Small intestine (tissue), 7 donors: ENCODE measurements at regions not wholly inside any gene's neighbourhood (a gene's known extent, or its start where the extent isn't known, plus 50 kb on each side); places are given as distances from the start of the nearest gene placed in this dataset.

Experiments used
- DNase-seq, 2 donors: peaks; one replicate each; pipeline versions ENCODE4 v3.0.0 to v3.0.0-alpha.2; 2013
- FAIRE-seq: peaks from 2 replicates; lab custom pipeline; 2012; peaks lifted over from hg19 to GRCh38; lab: Jason Lieb, UNC
- H3K27ac ChIP-seq, 3 donors: one replicate each; pipeline ENCODE4 v1.5.1; 2013; ENCODE audit warnings: low read length in 2 of 3, mild to moderate bottlenecking in 2 of 3, control low read depth in 1 of 3, inconsistent platforms in 1 of 3, low read depth in 1 of 3, moderate library complexity in 1 of 3
- H3K27me3 ChIP-seq, 3 donors: one replicate each; pipeline ENCODE4 v1.6.1; 2013; ENCODE audit warnings: low read length in 3 of 3, inconsistent platforms in 1 of 3; ENCODE audit not compliant: control insufficient read depth in 3 of 3, insufficient read depth in 3 of 3
- H3K36me3 ChIP-seq, 3 donors: one replicate each; pipeline ENCODE4 v1.6.1; 2013; ENCODE audit warnings: low read length in 3 of 3, inconsistent platforms in 1 of 3, low read depth in 1 of 3, mild to moderate bottlenecking in 1 of 3, moderate library complexity in 1 of 3; ENCODE audit not compliant: control insufficient read depth in 3 of 3, insufficient read depth in 2 of 3
- H3K4me1 ChIP-seq, 3 donors: one replicate each; pipeline ENCODE4 v1.6.1; 2013; ENCODE audit warnings: low read length in 2 of 3, inconsistent platforms in 1 of 3, low read depth in 1 of 3, mild to moderate bottlenecking in 1 of 3, moderate library complexity in 1 of 3; ENCODE audit not compliant: control insufficient read depth in 3 of 3, insufficient read depth in 2 of 3
- H3K4me3 ChIP-seq, 3 donors: one replicate each; pipeline ENCODE4 v1.5.1; 2013; ENCODE audit warnings: low read length in 3 of 3, control low read depth in 1 of 3, inconsistent platforms in 1 of 3, low read depth in 1 of 3, mild to moderate bottlenecking in 1 of 3, moderate library complexity in 1 of 3
- H3K9me3 ChIP-seq, 2 donors: one replicate each; pipeline ENCODE4 v1.6.1; 2013; ENCODE audit warnings: low read depth in 1 of 2, low read length in 1 of 2; ENCODE audit not compliant: control insufficient read depth in 2 of 2, insufficient read depth in 1 of 2
- WGBS, 3 donors: extraction: QIAGEN DNeasy Blood & Tissue Kit; methylation state at CpG; one replicate each; pipeline ENCODE4 v1.1.7; 2013; 5-methylcytosine and 5-hydroxymethylcytosine counted together
- donor health status: healthy with polysubstance abuse.
- donor health status: control.
- donor health status: control.
- donor health status: Bipolar disorder and iron deficiency.
- donor health status: healthy.

DNA sequence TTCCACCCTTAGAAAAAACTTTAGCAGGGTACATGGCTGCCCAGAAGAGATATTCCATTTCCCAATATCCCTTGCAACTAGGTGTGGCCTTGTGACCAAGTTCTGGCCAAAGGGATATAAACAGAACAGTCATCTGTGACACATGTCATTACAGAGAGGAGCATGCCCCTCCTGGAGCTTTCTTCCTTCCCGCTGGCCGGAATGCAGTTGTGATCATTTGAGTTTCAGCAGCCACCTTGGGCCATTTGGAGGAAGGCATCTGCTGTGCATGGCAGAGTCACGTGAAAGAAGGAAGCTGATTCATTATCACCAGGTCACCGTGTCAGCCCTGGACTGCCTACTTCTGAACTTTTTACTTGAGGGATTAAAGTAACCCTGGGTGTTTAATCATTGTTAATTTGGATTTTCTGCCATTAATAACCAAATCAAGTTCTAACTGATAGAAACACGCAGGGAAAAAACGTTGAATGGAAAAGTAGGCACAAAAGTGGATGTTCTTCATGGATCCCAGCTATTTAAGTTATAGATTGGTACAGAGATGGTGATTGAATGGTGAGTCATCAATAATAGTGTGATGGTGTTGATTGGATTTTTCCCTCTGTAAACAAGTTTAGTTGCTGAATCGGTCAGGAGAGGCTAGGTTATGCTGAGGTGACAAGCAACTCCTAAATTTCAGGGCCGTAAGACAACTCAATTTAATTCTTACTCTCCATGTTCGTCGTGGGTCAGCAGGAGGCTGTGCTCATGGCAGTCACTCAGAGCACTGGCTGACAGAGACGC is 80.7 kb upstream of the CCDC167 start:
- Histone ChIP-seq H3K27ac (no peak overlapping the region), H3K27me3 (no peaks in the 10 kb centered on the region), H3K9me3 (no peaks in the 10 kb centered on the region), H3K4me1 (no peaks in the 10 kb centered on the region), H3K4me3 (no peak overlapping the region), H3K36me3 (no peaks in the 10 kb centered on the region)
- DNase-seq = no peak
- WGBS, 3 donors = 73 to 80% (median 74%) methylated on average over 11 of the region's 11 CpGs
- no peak for FAIRE-seq

GRCh38 chr6:37579444-37580067 is 79.9 kb upstream of the CCDC167 start:
- FAIRE-seq (no peak), DNase-seq (no peak)
- peaks cover 0 to 3% (median 0%) of the 10 kb centered on the region in 3 donors for H3K27me3 ChIP-seq
- WGBS, 3 donors = 69 to 86% (median 80%) methylated on average over 7 of the region's 7 CpGs
- H3K36me3 ChIP-seq = no peaks in the 10 kb centered on the region
- no peak overlapping the region for H3K27ac ChIP-seq
- no peak overlapping the region for H3K4me3 ChIP-seq
- no peaks in the 10 kb centered on the region for H3K9me3 ChIP-seq
- H3K4me1 ChIP-seq = no peaks in the 10 kb centered on the region

DNA sequence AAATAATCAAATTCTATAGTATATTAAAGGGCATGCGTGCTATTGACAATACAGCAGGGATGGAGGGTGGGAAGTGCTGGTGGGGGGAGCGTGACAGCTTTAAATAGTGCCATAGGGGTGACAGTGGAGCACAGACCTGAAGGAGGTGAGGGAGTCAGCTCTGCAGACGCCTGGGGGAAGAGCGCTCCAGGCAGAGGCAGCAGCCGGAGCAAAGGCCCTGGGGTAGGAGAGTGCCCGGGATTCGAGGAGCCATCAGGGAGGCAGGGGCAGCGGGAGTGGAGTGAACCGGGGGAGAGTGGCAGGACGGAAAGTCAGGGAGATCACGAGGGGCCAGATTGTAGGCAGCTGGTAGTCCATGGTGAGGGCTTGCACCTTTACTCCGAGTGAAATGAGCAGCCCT is 78.4 kb upstream of the CCDC167 start:
- Histone ChIP-seq H3K27ac (no peak overlapping the region), H3K36me3 (no peaks in the 10 kb centered on the region), H3K9me3 (no peaks in the 10 kb centered on the region), H3K4me1 (no peaks in the 10 kb centered on the region), H3K4me3 (no peak overlapping the region), H3K27me3 (peaks cover 0 to 3% (median 0%) of the 10 kb centered on the region in 3 donors)
- no peak for FAIRE-seq
- WGBS, 3 donors = 90 to 91% (median 91%) methylated on average over 11 to 12 of the region's 12 CpGs
- no peak for DNase-seq

DNA sequence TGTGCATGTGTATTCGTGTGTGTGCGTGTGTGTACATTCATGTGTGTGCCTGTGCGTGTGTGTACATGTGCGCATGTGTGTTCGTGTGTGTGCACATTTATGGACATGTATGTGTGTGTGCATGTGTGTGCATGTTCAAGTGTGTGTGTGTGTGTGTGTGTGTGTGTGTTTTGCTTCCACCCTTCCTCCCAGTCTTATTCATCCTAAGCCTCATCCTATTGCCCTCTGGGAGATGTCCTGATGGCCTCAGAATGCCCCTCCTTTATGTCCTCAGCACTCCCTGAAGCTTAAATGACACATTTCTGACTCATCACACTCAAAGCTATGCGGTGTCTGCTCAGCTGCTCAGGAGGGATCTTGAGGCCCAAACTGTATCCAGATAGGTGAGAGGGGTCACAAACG is 76.6 kb upstream of the CCDC167 start:
- Histone ChIP-seq H3K4me1 (no peaks in the 10 kb centered on the region), H3K27me3 (peaks cover 0 to 13% (median 0%) of the 10 kb centered on the region in 3 donors), H3K4me3 (no peak overlapping the region), H3K9me3 (no peaks in the 10 kb centered on the region), H3K27ac (no peak overlapping the region), H3K36me3 (no peaks in the 10 kb centered on the region)
- 75 to 80% (median 78%) methylated on average over 7 of the region's 7 CpGs for WGBS, 3 donors
- FAIRE-seq = no peak
- no peak for DNase-seq

DNA sequence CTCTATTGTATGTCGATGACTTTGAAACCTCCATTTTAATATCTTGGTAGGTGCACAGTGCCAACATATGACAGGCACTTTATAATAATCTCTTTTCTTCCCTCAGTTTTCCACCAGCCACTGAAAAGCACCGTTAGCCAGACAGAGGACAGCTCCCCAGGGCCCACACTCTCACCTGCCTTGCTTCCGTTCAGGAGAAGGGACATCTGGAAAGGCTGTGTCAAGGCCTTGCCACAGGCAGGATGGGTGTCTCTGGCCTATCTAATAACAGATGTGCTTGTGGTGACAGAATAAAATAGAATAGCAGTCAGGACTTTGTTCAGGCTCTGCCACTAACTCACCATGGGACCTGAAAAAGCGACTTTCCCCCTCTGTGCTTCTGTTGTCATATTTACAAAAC is 75.5 kb upstream of the CCDC167 start:
- Histone ChIP-seq H3K36me3 (no peaks in the 10 kb centered on the region), H3K27ac (no peak overlapping the region), H3K4me1 (no peaks in the 10 kb centered on the region), H3K4me3 (no peak overlapping the region), H3K9me3 (no peaks in the 10 kb centered on the region), H3K27me3 (peaks cover 0 to 24% (median 2%) of the 10 kb centered on the region in 3 donors)
- 74 to 83% (median 75%) methylated on average over 4 of the region's 4 CpGs for WGBS, 3 donors
- FAIRE-seq (no peak), DNase-seq (no peak)

DNA sequence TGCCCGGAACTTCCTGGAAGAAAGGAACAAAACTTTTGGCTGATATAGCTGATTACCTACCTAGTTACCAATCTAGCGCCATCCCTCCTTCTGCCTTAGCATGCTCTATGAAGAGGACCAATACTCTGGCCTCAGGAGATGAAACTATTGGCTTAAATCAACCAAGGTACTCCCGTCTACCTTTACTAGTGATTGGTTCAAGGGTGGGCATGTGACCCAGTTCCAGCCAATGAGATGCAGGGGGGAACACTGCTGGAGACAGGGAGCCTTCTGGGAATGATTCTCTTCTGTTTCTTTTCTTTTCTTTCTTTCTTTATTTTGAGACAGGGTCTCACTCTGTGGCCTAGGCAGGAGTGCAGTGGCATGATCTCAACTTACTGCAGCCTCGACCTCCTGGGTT is 72.6 kb upstream of the CCDC167 start:
- 83 to 93% (median 84%) methylated on average over 4 of the region's 4 CpGs for WGBS, 3 donors
- H3K27ac ChIP-seq = no peak overlapping the region
- no peak for FAIRE-seq
- no peaks in the 10 kb centered on the region for H3K36me3 ChIP-seq
- no peak for DNase-seq
- peaks cover 0 to 43% (median 2%) of the 10 kb centered on the region in 3 donors for H3K27me3 ChIP-seq
- no peak overlapping the region for H3K4me3 ChIP-seq
- H3K9me3 ChIP-seq = no peaks in the 10 kb centered on the region
- H3K4me1 ChIP-seq = no peaks in the 10 kb centered on the region

DNA sequence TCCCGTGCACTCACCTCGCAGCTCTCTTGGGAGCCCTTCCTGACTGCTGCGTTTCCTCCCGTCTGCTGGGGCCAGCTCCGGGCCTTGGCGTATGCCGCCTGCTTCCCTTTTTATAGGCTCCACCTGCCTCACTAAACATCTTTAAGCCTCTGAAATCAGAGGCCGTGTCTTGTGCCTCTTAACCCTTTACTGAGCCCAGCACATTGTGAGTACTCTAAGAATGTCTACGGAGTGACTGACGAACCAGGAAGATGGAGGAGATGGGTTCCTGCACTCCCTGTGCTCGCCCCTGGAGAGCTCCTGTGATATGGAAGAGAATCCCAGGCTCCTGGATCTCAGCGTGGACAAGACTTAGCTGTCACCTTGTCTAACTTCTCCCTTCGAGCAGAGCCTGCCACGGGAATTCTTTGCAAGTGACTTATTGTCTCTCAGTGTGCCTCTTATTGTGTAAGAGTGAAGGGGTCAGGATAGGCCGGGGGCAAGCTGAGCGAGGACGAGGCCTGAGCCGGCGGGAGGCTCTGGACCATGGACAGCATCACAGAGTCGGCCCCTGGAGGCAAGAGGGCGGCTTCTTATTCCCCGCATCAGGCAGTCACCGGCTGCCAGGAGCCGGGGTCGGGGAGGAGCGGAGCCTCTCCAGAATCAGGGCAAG is 70.9 kb upstream of the CCDC167 start:
- Histone ChIP-seq H3K36me3 (no peaks in the 10 kb centered on the region), H3K4me1 (peaks cover 0 to 2% (median 0%) of the 10 kb centered on the region in 3 donors), H3K4me3 (no peak overlapping the region), H3K9me3 (no peaks in the 10 kb centered on the region), H3K27me3 (peaks cover 2 to 51% (median 2%) of the 10 kb centered on the region in 3 donors), H3K27ac (no peak overlapping the region)
- 35 to 43% (median 42%) methylated on average over 24 to 26 of the region's 26 CpGs for WGBS, 3 donors
- FAIRE-seq (no peak), DNase-seq (no peak)

DNA sequence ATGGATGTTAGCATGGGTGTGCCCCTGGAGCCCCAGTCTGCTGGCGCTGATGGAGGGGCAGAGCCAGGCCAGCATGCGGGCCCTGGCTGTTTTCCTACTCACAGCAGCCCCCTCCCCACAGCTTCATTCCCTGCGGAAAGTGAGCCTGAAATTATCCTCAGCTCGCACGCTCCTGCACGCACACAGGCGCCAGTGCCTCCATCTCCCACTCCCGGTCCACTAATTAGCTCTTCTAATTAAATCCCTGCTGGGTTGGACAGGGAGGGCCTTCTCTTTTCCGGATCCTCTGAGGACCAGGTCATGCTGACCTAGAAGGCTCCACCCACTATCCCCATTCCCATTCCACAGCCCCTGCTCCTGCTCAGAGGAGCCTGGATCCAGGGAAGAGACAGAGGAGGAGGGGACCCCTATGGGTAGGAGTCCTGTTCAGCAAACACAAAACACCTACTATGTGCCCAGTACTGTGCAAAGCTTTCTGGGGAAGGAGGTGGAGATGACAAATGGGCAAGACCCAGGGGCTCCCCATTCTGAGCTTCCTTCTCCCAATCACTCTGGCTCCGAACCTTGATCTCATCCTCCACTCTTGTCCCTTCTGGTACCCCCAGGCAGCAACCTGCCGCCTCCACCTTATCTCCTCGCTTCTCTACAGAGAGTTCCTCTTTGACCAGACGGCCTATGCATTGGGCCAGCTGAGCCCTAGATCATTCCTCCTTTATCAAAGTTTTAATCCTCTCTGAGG is 70.2 kb upstream of the CCDC167 start:
- no peaks in the 10 kb centered on the region for H3K36me3 ChIP-seq
- H3K9me3 ChIP-seq = no peaks in the 10 kb centered on the region
- FAIRE-seq (no peak), DNase-seq (no peak)
- H3K4me1 ChIP-seq = peaks cover 0 to 3% (median 0%) of the 10 kb centered on the region in 3 donors
- H3K27me3 ChIP-seq = peaks cover 2 to 54% (median 2%) of the 10 kb centered on the region in 3 donors
- no peak overlapping the region for H3K27ac ChIP-seq
- 66 to 74% (median 71%) methylated on average over 13 of the region's 13 CpGs for WGBS, 3 donors
- no peak overlapping the region for H3K4me3 ChIP-seq
